DMS53 treated with DMSO at 0.1 percent for 48 hours (cell line): ENCODE measurements at regions not wholly inside any gene's neighbourhood (a gene's known extent, or its start where the extent isn't known, plus 50 kb on each side); places are given as distances from the start of the nearest gene placed in this dataset.

ENCODE experiments used
- DNase-seq: peaks from one replicate; lab custom pipeline; 2025; ENCODE audit not compliant: unreplicated experiment; lab: John Stamatoyannopoulos, UW

DNA sequence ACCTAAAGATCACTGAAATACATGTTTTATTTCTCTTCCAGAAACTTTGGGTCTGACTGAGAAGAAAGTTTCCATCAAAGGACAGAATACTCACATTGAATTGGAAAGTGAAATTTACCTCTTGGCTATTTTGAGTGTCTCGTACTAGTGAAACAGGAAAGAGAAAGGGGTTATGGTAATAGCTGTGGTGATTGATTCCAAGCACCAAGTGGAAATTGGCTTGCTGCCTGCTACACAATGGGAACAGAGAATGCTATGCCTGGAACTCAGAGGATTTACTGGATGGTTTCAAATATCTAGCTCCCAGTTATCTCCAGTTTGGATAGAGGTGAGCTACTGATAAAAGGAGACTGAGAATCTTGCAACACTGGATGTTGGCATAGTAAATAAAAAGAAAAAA, 492.8 kb upstream of the FSIP2 start:
- DNase-seq, result no peak

- DNase-seq, result no peak
Observed at GRCh38 chr2:185246717-185247116, 491.9 kb upstream of the FSIP2 start.

DNA sequence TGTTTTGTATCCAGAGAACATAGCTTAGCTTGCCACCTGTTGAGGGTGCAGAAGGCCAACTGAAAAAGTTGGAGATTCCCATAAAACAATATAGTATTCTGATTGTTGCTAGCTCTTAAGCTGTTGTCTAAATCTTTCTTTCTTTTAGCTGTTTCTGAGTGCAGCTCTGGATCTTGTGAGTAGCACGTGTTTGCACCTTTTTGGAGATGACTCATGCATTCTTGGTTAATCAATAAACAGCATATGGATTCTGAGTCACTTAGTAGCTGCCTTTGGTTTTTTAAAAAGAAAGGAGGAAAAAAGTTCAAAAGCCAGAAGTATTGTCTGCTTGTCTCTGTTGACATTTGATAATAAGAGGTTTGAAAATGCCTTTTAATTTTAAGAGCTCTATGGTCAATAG, 483.0 kb upstream of the FSIP2 start:
- peak; percentile 53 for DNase-seq

DNA sequence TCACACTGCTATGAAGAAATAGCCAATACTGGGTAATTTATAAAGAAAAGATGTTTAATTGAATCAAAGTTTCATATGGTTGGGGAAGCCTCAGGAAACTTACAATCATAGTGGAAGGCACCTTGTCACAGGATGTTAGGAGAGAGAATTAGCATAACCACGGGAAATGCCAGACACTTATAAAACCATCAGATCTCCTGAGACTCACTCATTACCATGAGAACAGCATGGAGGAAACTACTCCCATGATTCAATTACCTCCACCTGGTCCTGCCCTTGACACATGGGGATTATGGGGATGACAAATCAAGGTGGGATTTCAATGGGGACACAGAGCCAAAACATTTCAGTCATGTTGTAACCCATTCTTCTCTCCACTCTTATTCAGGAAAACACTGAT, 472.9 kb upstream of the FSIP2 start:
- no peak for DNase-seq

GRCh38 chr2:185268651-185269050, 470.0 kb upstream of the FSIP2 start:
- no peak for DNase-seq

GRCh38 chr2:185274718-185275484, 463.7 kb upstream of the FSIP2 start:
- DNase-seq, result no peak

GRCh38 chr2:185275979-185276378, 462.6 kb upstream of the FSIP2 start:
- DNase-seq, result peak; percentile 51

GRCh38 chr2:185278761-185279160, 459.8 kb upstream of the FSIP2 start:
- no peak for DNase-seq

- peak; percentile 64 for DNase-seq
Observed at GRCh38 chr2:185279999-185280398, 458.6 kb upstream of the FSIP2 start.

GRCh38 chr2:185284696-185285095, 453.9 kb upstream of the FSIP2 start:
- DNase-seq, result no peak

DNA sequence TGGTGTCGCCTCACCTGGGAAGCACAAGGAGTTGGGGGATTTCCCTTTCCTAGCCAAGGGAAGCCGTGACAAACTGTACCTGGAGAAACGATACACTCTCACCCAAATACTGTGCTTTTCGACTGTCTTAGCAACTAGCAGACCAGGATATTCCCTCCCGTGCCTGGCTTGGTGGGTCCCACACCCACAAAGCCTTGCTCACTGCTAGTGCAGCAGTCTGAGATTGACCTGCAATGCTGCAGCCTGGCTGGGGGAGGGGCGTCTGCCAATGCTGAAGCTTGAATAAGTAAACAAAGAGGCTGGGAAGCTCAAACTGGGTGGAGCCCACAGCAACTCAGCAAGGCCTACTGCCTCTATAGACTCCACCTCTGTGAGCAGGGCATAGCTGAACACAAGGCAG, 448.6 kb upstream of the FSIP2 start:
- peak; percentile 91 for DNase-seq

GRCh38 chr2:185291035-185291647, 447.5 kb upstream of the FSIP2 start:
- DNase-seq, result peak; percentile 96

GRCh38 chr2:185299867-185300266, 438.7 kb upstream of the FSIP2 start:
- DNase-seq, result no peak

DNA sequence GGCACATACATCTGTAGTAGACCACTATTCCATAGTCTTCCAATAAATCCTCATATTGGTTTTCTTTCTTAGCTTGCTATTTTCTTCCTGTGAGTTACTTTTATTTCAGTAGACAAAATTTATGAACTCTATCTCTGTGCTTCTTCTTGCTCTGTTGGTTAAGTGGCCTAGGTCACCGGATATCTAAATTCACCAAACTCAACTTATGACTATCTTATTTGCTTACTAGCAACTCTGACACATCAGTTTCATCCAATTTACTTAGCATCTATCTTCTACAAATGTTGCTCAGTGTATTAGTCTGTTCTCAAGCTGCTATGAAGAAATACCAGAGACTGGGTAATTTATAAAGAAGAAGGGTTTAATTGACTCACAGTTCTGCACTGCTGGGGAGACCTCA, 432.5 kb upstream of the FSIP2 start:
- no peak for DNase-seq

GRCh38 chr2:185316383-185316782, 422.2 kb upstream of the FSIP2 start:
- no peak for DNase-seq

GRCh38 chr2:185318271-185318724, 420.3 kb upstream of the FSIP2 start:
- no peak for DNase-seq

- no peak for DNase-seq
Observed at GRCh38 chr2:185335879-185336278, 402.7 kb upstream of the FSIP2 start.

- no peak for DNase-seq
Observed at GRCh38 chr2:185337033-185337432, 401.6 kb upstream of the FSIP2 start.

GRCh38 chr2:185338104-185338503, 400.5 kb upstream of the FSIP2 start:
- DNase-seq, result peak; percentile 21

DNA sequence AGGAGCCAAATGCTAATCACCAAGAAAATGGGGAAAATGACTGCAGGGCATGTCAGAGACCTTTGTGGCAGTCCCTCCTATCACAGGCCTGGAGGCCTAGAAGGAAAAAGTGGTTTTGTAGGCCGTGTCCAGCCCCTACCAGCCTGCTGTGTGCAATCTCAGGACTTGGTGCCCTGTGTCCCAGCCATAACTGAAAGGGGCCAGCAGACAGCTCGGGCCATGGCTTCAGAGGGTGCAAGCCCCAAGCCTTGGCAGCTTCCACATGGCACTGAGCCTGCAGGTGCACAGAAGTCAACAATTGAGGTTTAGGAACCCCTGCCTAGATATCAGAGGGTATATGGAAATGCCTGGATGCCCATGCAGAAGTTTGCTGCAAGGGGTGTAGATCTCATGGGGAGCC, 391.2 kb upstream of the FSIP2 start:
- DNase-seq, result no peak

- no peak for DNase-seq
Observed at GRCh38 chr2:185360776-185361175, 377.8 kb upstream of the FSIP2 start.

- DNase-seq, result no peak
Observed at GRCh38 chr2:185372188-185372587, 366.4 kb upstream of the FSIP2 start.

DNA sequence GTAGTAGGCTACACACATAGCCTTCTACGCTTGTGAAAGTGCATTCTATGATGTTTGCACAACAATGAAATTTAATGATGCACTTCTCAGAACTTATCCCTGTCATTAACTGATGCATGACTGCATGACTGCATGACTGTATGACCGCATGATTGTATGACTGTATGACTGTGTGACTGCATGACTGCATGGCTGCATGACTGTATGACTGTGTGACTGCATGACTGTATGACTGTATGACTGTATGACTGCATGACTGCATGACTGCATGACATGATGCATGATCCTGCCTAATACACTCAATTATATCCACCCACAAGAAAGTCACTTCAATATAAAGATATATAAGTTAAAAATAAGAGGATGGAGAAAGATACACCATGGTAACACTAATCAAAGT, 365.4 kb upstream of the FSIP2 start:
- DNase-seq, result no peak
